ENCODE measurements at regions not wholly inside any gene's neighbourhood (a gene's known extent, or its start where the extent isn't known, plus 50 kb on each side); places are given as distances from the start of the nearest gene placed in this dataset.

DNA sequence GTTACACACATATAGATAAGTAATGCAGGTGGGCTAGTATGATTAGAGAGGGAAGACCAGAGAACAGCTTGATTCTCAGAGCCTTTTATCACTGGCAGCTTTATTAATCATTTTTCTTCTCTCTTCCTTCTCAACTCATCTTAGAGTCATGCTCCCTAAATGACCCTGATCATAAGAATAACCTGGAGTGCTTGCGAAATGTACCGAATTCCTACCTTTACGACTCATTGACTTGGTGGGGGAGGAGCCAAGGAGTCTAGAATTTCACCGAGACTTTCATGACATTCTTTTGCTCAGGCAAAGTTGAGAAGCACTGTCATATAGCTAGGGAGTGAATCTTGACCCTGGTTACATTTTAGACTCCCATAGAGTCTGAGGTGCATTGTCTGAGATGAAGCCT is 298.9 kb upstream of the PUDP start:
- TF ChIP-seq, protein P1, sequence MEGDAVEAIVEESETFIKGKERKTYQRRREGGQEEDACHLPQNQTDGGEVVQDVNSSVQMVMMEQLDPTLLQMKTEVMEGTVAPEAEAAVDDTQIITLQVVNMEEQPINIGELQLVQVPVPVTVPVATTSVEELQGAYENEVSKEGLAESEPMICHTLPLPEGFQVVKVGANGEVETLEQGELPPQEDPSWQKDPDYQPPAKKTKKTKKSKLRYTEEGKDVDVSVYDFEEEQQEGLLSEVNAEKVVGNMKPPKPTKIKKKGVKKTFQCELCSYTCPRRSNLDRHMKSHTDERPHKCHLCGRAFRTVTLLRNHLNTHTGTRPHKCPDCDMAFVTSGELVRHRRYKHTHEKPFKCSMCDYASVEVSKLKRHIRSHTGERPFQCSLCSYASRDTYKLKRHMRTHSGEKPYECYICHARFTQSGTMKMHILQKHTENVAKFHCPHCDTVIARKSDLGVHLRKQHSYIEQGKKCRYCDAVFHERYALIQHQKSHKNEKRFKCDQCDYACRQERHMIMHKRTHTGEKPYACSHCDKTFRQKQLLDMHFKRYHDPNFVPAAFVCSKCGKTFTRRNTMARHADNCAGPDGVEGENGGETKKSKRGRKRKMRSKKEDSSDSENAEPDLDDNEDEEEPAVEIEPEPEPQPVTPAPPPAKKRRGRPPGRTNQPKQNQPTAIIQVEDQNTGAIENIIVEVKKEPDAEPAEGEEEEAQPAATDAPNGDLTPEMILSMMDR (optimal IDR thresholded peaks at IDR 0.05 in 1 of 3, IDR thresholded peaks at IDR 0.05 in 1 of 3, conservative IDR thresholded peaks at IDR 0.05 in 1 of 3; ENCODE audit: extremely low read depth in 1 of 3, insufficient read depth in 2 of 3, low read length in 3 of 3) = no peak
- no peak for TF ChIP-seq EZH2 (IDR thresholded peaks at IDR 0.05; ENCODE audit: low read length)

Data from keratinocyte (primary cell).